Stimulated activated CD4-positive, alpha-beta T cell treated with anti-CD3 and anti-CD28 coated beads, Interleukin-15, amount 100 ng/mL, for 48 hours (primary cell): ENCODE measurements at regions not wholly inside any gene's neighbourhood (a gene's known extent, or its start where the extent isn't known, plus 50 kb on each side); places are given as distances from the start of the nearest gene placed in this dataset.
"Not testable (repeated sequence)": the region's sequence is repeated elsewhere in the genome, so short reads cannot be mapped to it uniquely, and the experiment has no call there.

Experiments
- DNase-seq, 2 donors: peaks; one replicate each; pipeline ENCODE4 v3.0.0-alpha.2; 2020; ENCODE audit warnings: low read depth in 2 of 2

DNA sequence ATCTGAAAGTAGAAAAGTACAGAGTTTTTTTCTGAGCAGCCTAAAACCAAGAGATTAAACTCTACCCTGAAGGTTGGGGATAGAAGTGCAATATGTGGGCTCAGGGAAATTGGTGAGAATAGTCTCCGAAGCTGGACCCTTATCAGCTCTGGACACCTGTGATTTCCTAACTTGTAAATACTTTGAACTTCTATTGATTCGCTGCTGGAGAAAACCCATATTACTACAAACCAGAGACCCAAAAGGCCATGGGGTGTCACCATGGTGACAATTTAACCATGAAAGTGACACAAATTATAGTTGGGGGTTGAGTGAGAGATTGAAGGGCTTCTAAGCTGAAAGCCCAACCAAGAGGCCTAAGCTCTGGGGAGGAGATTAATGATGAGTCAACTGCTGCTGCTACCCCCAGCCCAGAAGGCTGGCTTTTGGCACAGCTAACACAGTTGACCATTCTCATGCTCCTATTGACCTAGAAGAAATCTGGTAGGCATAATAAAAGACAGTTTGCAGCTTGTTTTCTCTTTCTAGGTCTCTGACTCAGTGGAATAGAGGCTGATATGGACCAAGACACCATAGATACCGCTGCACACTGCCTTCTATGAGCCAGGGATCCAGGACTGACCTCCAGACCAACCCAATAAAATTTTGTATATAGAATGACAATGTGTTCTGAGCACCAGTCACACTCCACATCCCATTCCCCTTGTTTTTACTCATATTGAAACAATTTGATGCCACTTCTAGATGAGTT is 131.9 kb upstream of the FNDC3A start:
- no peak for DNase-seq

GRCh38 chr13:48844676-48845075 is 131.0 kb upstream of the FNDC3A start:
- no peak for DNase-seq

GRCh38 chr13:48849515-48849914 is 126.2 kb upstream of the FNDC3A start:
- DNase-seq = no peak

DNA sequence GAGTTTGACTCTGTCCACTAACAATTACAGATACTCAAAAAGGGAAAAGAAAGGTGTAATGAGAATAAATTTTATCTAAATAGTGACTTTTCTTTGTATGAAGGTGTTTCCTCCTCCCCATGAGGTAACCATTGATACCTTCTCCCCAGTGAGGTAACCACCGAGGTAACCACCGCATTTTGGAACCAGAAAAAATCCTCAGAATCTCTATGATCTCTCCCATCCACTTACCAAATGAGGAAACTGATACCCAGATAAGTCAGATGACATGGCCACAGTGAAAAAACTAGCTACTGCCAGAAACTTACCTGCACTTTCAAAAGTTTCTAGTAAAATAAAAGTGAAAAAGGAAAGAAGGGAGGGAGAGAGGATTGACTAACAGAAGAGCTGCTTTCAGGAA is 124.0 kb upstream of the FNDC3A start:
- DNase-seq = no peak

GRCh38 chr13:48852911-48853727 is 122.6 kb upstream of the FNDC3A start:
- no peak for DNase-seq

DNA sequence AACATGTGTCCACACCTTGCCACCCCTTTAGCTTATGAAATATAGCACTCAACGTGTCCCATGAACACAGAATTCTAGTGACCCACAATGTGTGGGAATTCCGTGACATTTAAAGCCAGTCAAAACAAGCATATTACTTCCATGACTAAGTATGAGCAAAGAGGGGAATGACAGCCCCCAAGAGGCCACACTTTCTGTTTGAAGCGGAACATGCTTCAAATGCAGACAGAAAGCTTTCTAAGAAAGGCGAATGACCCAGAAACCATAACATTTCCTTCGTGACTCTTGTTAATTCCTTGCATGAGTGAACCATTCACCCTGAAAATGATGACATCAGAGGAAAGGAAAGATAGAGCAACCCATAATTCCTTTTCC is 122.0 kb upstream of the FNDC3A start:
- peak; percentile 8 to 17 for DNase-seq

- no peak for DNase-seq
These were observed 118.1 kb upstream of the FNDC3A start for GRCh38 chr13:48857576-48857975.

- no peak for DNase-seq
These were observed 117.4 kb upstream of the FNDC3A start for GRCh38 chr13:48858122-48858902.

GRCh38 chr13:48859272-48860105 is 116.2 kb upstream of the FNDC3A start:
- DNase-seq = no peak

- no peak for DNase-seq
These were observed 115.3 kb upstream of the FNDC3A start for GRCh38 chr13:48860364-48860763.

GRCh38 chr13:48862572-48862971 is 113.1 kb upstream of the FNDC3A start:
- DNase-seq = no peak

DNA sequence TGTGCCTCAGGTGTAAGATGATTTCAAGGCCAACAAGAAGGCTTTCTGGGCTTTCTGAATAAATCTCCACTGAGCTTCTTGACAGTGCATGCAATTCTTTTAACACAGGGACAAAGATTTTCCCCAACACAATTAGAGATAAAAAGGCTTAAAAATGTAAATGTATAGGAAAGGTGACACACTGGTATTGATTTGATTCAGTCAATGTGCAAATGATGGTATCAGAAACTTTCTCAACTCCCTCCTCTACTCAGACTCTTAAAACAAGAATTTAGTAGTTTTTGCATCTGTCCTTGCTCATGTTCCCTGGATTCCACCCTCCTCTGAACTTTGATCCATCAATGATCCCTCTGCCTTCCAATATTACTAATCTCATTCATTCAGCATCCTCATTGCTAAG is 111.6 kb upstream of the FNDC3A start:
- DNase-seq = no peak

DNA sequence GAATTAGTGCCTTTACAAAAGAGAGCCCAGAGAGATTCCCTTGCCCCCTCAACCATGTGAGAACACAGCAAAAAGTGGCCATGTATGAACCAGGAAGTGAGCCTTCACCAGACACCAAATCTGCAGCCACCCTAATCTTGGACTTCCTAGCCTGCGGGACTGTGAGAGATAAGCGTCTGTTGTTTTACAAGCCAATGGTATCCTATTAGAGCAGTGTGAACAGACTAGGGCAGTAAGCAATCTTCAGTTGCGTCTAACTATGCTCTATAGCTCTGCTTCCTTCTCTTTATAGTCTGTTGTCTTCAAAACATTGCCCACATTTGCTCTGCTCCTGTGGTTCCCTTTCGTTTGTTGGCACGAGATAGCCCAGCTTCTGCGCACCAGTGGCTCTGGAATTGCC is 109.5 kb upstream of the FNDC3A start:
- DNase-seq = no peak

DNA sequence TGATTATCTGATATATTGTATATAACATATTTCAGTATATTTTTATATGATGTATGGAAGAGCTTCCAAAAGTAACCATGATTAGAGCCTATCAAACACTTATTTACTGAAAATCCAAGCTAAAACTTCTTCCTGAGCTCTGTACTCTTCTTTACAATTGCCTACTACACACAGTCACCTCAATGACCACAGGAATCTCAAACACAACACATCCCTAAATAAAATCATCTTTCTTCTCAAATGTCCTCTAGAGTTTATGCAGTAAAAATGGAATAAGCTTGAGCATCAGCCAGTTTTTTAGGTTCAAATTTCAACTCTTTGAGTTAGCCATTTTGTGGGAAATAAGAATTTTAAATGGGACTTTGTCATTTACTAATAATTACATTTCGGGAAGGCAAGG is 102.6 kb upstream of the FNDC3A start:
- no peak for DNase-seq

- DNase-seq = no peak
These were observed 102.1 kb upstream of the FNDC3A start for GRCh38 chr13:48873587-48873986.

DNA sequence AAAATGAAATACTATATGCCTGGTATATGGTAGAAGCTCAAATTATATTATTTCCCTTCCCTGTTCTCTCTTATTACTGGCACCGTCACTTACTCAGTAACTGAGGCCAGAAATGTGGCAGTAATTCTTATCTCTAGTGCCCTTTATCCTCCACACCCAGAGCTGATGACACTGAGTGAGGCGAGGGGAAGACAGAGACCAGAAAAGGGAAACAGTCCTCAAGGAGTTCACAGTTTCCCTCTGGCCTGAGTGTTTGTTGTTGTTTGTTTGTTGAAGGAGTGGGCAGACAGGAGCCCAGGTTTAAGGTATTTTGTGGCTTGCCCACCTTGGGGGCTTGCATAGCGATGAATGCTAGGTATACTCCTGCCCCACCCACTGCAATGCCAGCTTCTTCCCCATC is 101.5 kb upstream of the FNDC3A start:
- DNase-seq = no peak

- no peak for DNase-seq
These were observed 100.7 kb upstream of the FNDC3A start for GRCh38 chr13:48875047-48875446.

DNA sequence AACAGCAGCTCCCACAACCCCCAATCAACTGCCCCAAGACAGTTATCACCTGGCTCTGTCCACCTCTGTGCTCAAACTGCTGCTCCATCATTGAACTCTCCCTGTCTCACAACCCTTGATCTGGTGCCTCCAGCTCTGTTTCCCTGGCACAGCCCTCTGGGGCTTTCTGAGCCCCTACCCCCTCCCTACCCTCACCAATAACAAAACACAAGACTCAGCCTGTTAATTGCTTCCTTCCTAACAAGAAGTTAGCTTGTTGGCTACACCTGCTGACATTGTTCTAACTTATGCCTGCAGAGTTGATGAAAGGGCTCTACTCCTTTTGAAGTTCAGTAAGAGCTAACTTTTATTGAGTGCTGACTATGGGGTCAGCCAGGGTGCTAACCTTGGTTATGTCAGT is 99.4 kb upstream of the FNDC3A start:
- DNase-seq = no peak

DNA sequence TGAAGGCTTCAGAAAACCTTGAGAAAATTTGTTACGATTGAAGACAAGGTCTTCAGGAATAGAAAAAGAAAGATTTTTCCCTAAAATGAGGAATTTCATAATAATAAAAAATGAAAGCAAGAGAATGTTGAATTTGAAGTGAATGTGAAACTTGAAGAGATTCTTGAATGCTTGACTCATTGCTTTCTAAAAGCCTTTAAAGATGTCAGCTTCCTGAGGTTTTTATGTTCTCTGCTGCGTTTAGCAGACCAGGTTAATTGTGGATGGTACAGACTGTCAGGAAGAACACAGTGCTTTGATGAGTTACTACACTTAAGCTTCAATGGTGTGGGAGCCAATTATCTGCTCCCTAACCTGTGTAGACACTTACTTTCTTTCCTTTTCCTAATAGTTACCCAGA is 96.3 kb upstream of the FNDC3A start:
- DNase-seq = no peak

GRCh38 chr13:48879854-48880253 is 95.9 kb upstream of the FNDC3A start:
- no peak for DNase-seq

GRCh38 chr13:48883786-48884185 is 91.9 kb upstream of the FNDC3A start:
- DNase-seq = not testable (repeated sequence)

DNA sequence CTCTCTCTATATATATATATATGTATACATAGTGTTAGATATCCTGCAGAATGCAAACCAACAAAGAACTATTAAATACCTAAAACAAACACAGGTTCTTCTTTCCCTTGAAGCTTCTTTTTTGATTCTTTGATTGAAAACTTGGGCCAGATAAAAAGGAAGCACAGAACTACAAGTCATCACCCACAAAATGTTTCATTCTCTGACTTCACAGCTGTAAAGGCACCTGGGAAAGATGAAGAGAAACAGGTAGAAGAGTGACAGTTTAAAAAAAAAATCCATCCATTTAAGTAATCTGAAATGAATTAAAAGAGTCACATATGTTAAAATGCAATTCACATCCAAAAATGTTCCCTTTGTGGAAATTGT is 90.7 kb upstream of the FNDC3A start:
- DNase-seq = no peak
